Fibroblast of lung (primary cell): ENCODE measurements at regions not wholly inside any gene's neighbourhood (a gene's known extent, or its start where the extent isn't known, plus 50 kb on each side); places are given as distances from the start of the nearest gene placed in this dataset.

Experiments used
- CTCF ChIP-seq, 2 donors: IDR thresholded peaks in 1 of 2; conservative IDR thresholded peaks in 1 of 2; 1 replicate in 1 of 2; 2 replicates in 1 of 2; pipeline ENCODE4 v1.5.1; 2011 to 2012; ENCODE audit warnings: low read length in 2 of 2, control low read depth in 1 of 2, inconsistent platforms in 1 of 2, low read depth in 1 of 2, mild to moderate bottlenecking in 1 of 2
- EZH2 ChIP-seq: IDR thresholded peaks from 2 replicates; pipeline ENCODE4 v1.5.1; 2012; ENCODE audit warnings: low read length, control low read depth, mild to moderate bottlenecking; ENCODE audit errors: missing control alignments

GRCh38 chr12:86613311-86613710, 357.1 kb upstream of the MGAT4C start:
- no peak for TF ChIP-seq CTCF (conservative IDR thresholded peaks at IDR 0.05 in 1 of 2, IDR thresholded peaks at IDR 0.05 in 1 of 2; ENCODE audit: low read depth in 1 of 2, low read length in 2 of 2)
- no peak for TF ChIP-seq EZH2
